OCI-LY7 (cell line): ENCODE measurements at regions not wholly inside any gene's neighbourhood (a gene's known extent, or its start where the extent isn't known, plus 50 kb on each side); places are given as distances from the start of the nearest gene placed in this dataset.

Experiments
- BruUV-seq: library from RNA; stranded (reverse); fragments of 400-500 nt; replicated peaks from 2 replicates; lab custom pipeline; 2021; lab: Mats Ljungman, UMichigan
- CTCF ChIA-PET: fragments of 300-600 bp; sonication (Branson Sonifier 250); formaldehyde crosslinking; loops from one replicate; lab custom pipeline; 2022; ENCODE audit warnings: antibody characterized with exemption; ENCODE audit not compliant: unreplicated experiment; lab: Charles Lee
- POLR2A ChIA-PET: fragments of 300-600 bp; sonication (Branson Sonifier 250); formaldehyde crosslinking; loops from one replicate; lab custom pipeline; 2022; ENCODE audit warnings: antibody characterized with exemption; lab: Charles Lee
- DNase-seq: peaks from one replicate; pipeline ENCODE4 v3.0.0-alpha.2; 2015; ENCODE audit warnings: low spot score
- H2AFZ ChIP-seq: fragments of 200-600 bp; sonication (generic), shearing (Covaris generic); 2 replicates; pipeline ENCODE4 v1.6.1; 2014; ENCODE audit warnings: mild to moderate bottlenecking, antibody characterized with exemption, low read length, moderate library complexity
- H3K27ac ChIP-seq: fragments of 200-600 bp; sonication (generic); 2 replicates; pipeline ENCODE4 v1.5.1; 2014; ENCODE audit warnings: mixed run types, low read depth, mild to moderate bottlenecking, moderate library complexity, low read length, inconsistent platforms; ENCODE audit not compliant: poor library complexity, severe bottlenecking
- H3K36me3 ChIP-seq: fragments of 200-600 bp; sonication (generic); 2 replicates; pipeline ENCODE4 v1.6.1; 2014; ENCODE audit warnings: mild to moderate bottlenecking, antibody characterized with exemption, low read length, moderate library complexity, mixed read lengths; ENCODE audit not compliant: insufficient read depth
- H3K4me1 ChIP-seq: fragments of 200-600 bp; sonication (generic); 2 replicates; pipeline ENCODE4 v1.5.1; 2014; ENCODE audit warnings: mild to moderate bottlenecking, low read length; ENCODE audit not compliant: insufficient read depth, poor library complexity, severe bottlenecking
- H3K4me2 ChIP-seq: fragments of 200-600 bp; sonication (generic); 2 replicates; pipeline ENCODE4 v1.6.1; 2014; ENCODE audit warnings: mild to moderate bottlenecking, low read length
- H3K4me3 ChIP-seq: fragments of 200-600 bp; sonication (generic); 2 replicates; pipeline ENCODE4 v1.5.1; 2014; ENCODE audit warnings: mild to moderate bottlenecking, low read depth, low read length; ENCODE audit not compliant: poor library complexity, severe bottlenecking
- H3K79me2 ChIP-seq: fragments of 200-600 bp; sonication (generic); 2 replicates; pipeline ENCODE4 v1.6.1; 2016; ENCODE audit warnings: low read depth, mild to moderate bottlenecking, low read length, moderate library complexity, mixed read lengths; ENCODE audit not compliant: insufficient read depth
- H3K9me2 ChIP-seq: fragments of 200-600 bp; sonication (generic); 2 replicates; pipeline ENCODE4 v1.6.1; 2016; ENCODE audit warnings: mild to moderate bottlenecking, low read length, mixed read lengths; ENCODE audit not compliant: insufficient read depth
- H3K9me3 ChIP-seq: fragments of 200-600 bp; sonication (generic); 2 replicates; pipeline ENCODE4 v1.6.1; 2014; ENCODE audit warnings: mild to moderate bottlenecking, mixed run types, low read length, mixed read lengths
- H4K20me1 ChIP-seq: fragments of 200-600 bp; sonication (generic); 2 replicates; pipeline ENCODE4 v1.6.1; 2014; ENCODE audit warnings: mild to moderate bottlenecking, antibody characterized with exemption, low read length, moderate library complexity, mixed read lengths; ENCODE audit not compliant: insufficient read depth
- EZH2phosphoT487 ChIP-seq: fragments of 200-600 bp; sonication (generic); IDR thresholded peaks from 2 replicates; pipeline ENCODE4 v1.6.1; 2018; ENCODE audit warnings: low read depth, borderline replicate concordance, mild to moderate bottlenecking, mixed run types, antibody characterized with exemption, low read length, moderate library complexity, mixed read lengths
- intact Hi-C: fragments of 100-400 bp; cut with micrococcal nuclease; formaldehyde crosslinking; loops from one replicate; pipeline ENCODE4 v1.10.0; 2022; ENCODE audit not compliant: unreplicated experiment
- TF ChIP-seq, protein P1 (sequence below): fragments of 200-600 bp; sonication (generic); conservative IDR thresholded peaks from 2 replicates; pipeline ENCODE4 v1.5.1; 2014; ENCODE audit warnings: mild to moderate bottlenecking, antibody characterized with exemption, low read length, moderate library complexity, mixed read lengths

- H3K4me1 ChIP-seq, result no peaks in the 10 kb centered on the region
- TF ChIP-seq, protein P1, sequence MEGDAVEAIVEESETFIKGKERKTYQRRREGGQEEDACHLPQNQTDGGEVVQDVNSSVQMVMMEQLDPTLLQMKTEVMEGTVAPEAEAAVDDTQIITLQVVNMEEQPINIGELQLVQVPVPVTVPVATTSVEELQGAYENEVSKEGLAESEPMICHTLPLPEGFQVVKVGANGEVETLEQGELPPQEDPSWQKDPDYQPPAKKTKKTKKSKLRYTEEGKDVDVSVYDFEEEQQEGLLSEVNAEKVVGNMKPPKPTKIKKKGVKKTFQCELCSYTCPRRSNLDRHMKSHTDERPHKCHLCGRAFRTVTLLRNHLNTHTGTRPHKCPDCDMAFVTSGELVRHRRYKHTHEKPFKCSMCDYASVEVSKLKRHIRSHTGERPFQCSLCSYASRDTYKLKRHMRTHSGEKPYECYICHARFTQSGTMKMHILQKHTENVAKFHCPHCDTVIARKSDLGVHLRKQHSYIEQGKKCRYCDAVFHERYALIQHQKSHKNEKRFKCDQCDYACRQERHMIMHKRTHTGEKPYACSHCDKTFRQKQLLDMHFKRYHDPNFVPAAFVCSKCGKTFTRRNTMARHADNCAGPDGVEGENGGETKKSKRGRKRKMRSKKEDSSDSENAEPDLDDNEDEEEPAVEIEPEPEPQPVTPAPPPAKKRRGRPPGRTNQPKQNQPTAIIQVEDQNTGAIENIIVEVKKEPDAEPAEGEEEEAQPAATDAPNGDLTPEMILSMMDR, result no peak
- no peak for TF ChIP-seq EZH2phosphoT487
- H3K4me3 ChIP-seq, result no peak overlapping the region
- ChIA-PET POLR2A (no interaction called here), CTCF (no interaction called here)
- H3K79me2 ChIP-seq, result no peaks in the 10 kb centered on the region
- no peak overlapping the region for H2AFZ ChIP-seq
- H3K9me2 ChIP-seq, result no peaks in the 10 kb centered on the region
- BruUV-seq, result no TSS peak
- H3K36me3 ChIP-seq, result no peaks in the 10 kb centered on the region
- H3K9me3 ChIP-seq, result no peaks in the 10 kb centered on the region
- no peak for DNase-seq
- no peak overlapping the region for H3K4me2 ChIP-seq
- no peak overlapping the region for H3K27ac ChIP-seq
- intact Hi-C loops, result no loop called here
- no peaks in the 10 kb centered on the region for H4K20me1 ChIP-seq
Observed at GRCh38 chr2:52512760-52513159, 1254.8 kb upstream of the CHAC2 start.

GRCh38 chr2:52510432-52510831 is 1257.2 kb upstream of the CHAC2 start:
- no peak for DNase-seq
- Histone ChIP-seq H3K9me3 (no peaks in the 10 kb centered on the region), H4K20me1 (no peaks in the 10 kb centered on the region), H3K9me2 (no peaks in the 10 kb centered on the region), H3K36me3 (no peaks in the 10 kb centered on the region), H3K4me2 (no peak overlapping the region), H3K4me3 (no peak overlapping the region), H3K4me1 (no peaks in the 10 kb centered on the region), H3K79me2 (no peaks in the 10 kb centered on the region), H3K27ac (no peak overlapping the region), H2AFZ (no peak overlapping the region)
- intact Hi-C loops, result no loop called here
- TF ChIP-seq, protein P1, result no peak
- no peak for TF ChIP-seq EZH2phosphoT487
- ChIA-PET CTCF (no interaction called here), POLR2A (no interaction called here)
- BruUV-seq, result no TSS peak

DNA sequence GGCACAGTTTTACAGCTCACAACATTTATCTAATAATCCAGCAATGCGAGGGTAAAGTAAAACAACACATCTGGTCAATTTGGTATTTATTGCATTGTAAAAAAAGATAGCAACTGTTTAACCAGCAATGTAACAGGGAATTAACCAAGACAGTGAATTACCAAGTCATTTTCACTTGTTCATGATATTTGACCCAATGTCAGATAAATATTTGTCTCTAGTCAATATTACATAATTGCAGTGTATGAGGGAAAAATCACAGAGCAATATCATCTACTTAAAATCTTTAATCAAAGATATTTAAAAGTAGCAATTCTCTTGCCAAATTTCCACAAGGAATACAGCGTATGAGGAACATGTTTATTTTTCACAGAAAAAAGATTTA is 1265.1 kb upstream of the CHAC2 start:
- no peak for TF ChIP-seq EZH2phosphoT487
- TF ChIP-seq, protein P1, result no peak
- POLR2A ChIA-PET, result no interaction called here

More for the DNA sequence above, 1265.1 kb upstream of the CHAC2 start:
- Histone ChIP-seq H4K20me1 (no peaks in the 10 kb centered on the region), H3K4me2 (no peak overlapping the region), H3K4me3 (no peak overlapping the region), H3K4me1 (no peaks in the 10 kb centered on the region), H3K27ac (no peak overlapping the region), H3K36me3 (no peaks in the 10 kb centered on the region), H3K79me2 (no peaks in the 10 kb centered on the region), H3K9me2 (no peaks in the 10 kb centered on the region), H3K9me3 (no peaks in the 10 kb centered on the region), H2AFZ (no peak overlapping the region)
- DNase-seq, result no peak
- intact Hi-C loops, result no loop called here
- BruUV-seq, result no TSS peak
- CTCF ChIA-PET, result no interaction called here
